ENCODE measurements at regions not wholly inside any gene's neighbourhood (a gene's known extent, or its start where the extent isn't known, plus 50 kb on each side); places are given as distances from the start of the nearest gene placed in this dataset.
"Not testable (repeated sequence)": the region's sequence is repeated elsewhere in the genome, so short reads cannot be mapped to it uniquely, and the experiment has no call there.

DNA sequence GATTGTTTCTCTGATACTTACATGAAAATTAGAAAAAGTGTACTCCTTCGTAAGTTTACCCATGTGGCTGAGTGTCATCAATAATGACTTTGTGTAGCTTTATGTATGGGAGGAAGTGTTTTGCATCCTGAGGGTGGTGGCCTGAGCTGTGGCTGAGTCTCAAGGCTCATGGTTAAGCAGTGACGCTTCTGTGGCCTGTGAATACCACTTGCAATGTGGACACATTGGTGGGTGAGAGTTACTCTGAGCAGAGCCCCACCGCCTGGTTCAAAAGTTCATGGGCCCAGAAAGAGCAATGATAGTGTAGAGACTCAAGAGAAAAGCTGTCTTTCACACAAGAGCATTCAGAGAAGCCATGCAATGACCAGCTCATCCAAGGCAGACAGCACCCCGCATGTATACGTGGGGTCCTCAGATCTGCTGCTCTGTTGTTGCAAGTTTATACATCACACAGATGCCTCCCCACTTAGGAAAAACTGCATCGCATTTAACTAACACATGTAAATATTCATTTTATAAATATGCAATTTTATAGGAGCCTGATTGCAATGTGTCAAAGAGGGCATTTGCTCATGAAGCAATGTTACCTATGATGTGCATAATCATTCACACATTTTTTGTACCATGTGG lies 55.1 kb upstream of the FRMD6 start:
- Histone ChIP-seq H3K27me3 (ENCODE audit: control insufficient read depth in 5 of 5, insufficient read depth in 4 of 5, low read length in 5 of 5) (peaks cover 0 to 3% (median 0%) of the 10 kb centered on the region in 5 donors), H3K4me3 (ENCODE audit: low read depth in 1 of 5, low read length in 5 of 5) (no peak overlapping the region), H3K27ac (ENCODE audit: low read depth, low read length) (no peak overlapping the region), H3K4me1 (ENCODE audit: control insufficient read depth in 5 of 5, insufficient read depth in 5 of 5, low read length in 5 of 5) (peaks cover 0 to 7% (median 0%) of the 10 kb centered on the region in 5 donors), H3K36me3 (ENCODE audit: control insufficient read depth in 5 of 5, insufficient read depth in 5 of 5, low read length in 5 of 5) (no peaks in the 10 kb centered on the region), H3K9ac (ENCODE audit: low read length in 5 of 5) (no peak overlapping the region), H3K9me3 (ENCODE audit: control insufficient read depth in 5 of 5, low read length in 5 of 5) (no peaks in the 10 kb centered on the region)

DNA sequence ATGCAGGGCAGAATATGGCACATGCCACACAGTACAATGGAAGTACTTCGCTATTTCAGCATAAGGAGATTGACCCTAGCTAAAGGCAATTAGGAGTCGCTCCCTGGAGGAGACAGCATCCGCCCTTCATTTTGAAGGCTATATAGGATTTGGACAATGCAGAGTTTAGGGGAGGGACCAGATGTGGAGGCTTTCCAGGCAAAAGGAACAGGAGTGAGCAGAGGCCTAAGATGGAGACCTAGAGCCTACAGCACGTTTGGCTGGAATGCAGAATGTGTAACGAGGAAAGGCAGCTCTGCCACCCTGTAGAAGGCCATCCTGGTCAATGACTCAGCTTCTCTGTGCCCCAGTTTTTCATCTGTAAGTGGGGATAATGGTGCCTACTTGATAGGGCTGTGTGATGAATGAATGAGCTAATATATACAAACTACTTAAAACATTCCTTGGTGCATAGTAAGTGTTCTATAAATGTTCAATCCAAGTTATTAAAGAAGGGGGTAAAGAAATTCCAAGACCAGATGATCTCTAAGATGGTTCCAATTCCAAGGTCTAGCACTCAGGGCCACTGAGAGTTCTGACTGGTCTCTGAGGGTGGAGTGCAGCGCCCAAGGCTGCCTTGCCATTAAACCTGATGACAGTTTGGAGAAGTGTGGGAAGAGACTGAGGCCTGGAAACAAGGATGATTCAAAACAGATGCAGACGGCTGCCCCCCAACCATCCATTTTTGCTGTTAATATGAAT lies 54.3 kb upstream of the FRMD6 start:
- Histone ChIP-seq H3K4me3 (ENCODE audit: low read depth in 1 of 5, low read length in 5 of 5) (no peak overlapping the region), H3K9ac (ENCODE audit: low read length in 5 of 5) (no peak overlapping the region), H3K36me3 (ENCODE audit: control insufficient read depth in 5 of 5, insufficient read depth in 5 of 5, low read length in 5 of 5) (no peaks in the 10 kb centered on the region), H3K27ac (ENCODE audit: low read depth, low read length) (no peak overlapping the region), H3K9me3 (ENCODE audit: control insufficient read depth in 5 of 5, low read length in 5 of 5) (no peaks in the 10 kb centered on the region), H3K27me3 (ENCODE audit: control insufficient read depth in 5 of 5, insufficient read depth in 4 of 5, low read length in 5 of 5) (peaks cover 0 to 3% (median 0%) of the 10 kb centered on the region in 5 donors), H3K4me1 (ENCODE audit: control insufficient read depth in 5 of 5, insufficient read depth in 5 of 5, low read length in 5 of 5) (peaks cover 0 to 7% (median 0%) of the 10 kb centered on the region in 5 donors)

DNA sequence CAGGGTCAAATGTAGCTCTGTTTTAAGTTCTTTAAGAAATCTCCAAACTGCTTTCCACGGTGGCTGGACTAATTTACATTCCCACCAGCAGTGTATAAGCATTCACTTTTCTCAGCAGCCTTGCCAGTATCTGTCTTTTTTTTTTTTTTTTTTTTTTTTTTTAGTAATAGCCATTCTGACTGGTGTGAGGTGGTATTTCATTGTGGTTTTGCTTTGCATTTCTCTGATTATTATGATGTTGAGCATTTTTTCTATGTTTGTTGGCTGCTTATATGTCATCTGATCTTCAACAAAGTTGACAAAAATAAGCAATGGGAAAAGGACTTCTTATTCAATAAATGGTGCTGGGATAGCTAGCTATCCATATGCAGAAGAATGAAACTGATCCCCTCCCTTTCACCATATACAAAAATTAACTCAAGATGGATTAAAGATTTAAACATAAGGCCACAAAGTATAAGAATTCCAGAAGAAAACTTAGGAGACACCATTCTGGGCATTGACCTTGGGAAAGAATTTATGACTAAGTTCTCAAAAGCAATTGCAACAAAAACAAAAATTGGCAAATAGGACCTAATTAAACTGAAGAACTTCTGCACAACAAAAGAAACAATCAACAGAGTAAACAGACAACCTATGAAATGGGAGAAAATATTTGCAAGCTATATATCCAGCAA lies 52.6 kb upstream of the FRMD6 start:
- H3K9ac ChIP-seq (ENCODE audit: low read length in 5 of 5); H3K4me3 ChIP-seq (ENCODE audit: low read depth in 1 of 5, low read length in 5 of 5); H3K36me3 ChIP-seq (ENCODE audit: control insufficient read depth in 5 of 5, insufficient read depth in 5 of 5, low read length in 5 of 5); H3K27me3 ChIP-seq (ENCODE audit: control insufficient read depth in 5 of 5, insufficient read depth in 4 of 5, low read length in 5 of 5); H3K27ac ChIP-seq (ENCODE audit: low read depth, low read length); H3K9me3 ChIP-seq (ENCODE audit: control insufficient read depth in 5 of 5, low read length in 5 of 5): not testable (repeated sequence)
- peaks cover 0 to 13% (median 4%) of the 10 kb centered on the region in 5 donors for H3K4me1 ChIP-seq (ENCODE audit: control insufficient read depth in 5 of 5, insufficient read depth in 5 of 5, low read length in 5 of 5)

DNA sequence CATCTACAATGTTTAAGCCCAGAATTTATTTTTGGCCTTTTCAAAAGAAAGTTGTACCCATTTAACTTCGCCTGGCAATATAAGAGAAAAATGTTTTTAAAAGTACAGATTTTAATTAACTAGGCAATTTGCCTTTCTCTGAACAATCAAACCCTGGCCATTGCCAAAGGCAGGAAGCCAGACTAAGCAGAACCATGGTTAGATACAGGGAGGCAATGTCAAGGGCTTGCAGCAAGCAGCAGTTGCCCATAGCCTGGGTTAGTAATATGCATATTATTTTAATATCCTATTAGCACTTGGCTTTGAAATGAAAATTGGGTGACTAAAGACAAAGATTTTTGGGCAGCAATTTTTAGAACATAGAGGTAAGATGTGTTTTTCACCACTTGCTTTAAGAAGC lies 51.1 kb upstream of the FRMD6 start:
- H3K4me3 ChIP-seq (ENCODE audit: low read depth in 1 of 5, low read length in 5 of 5), result no peak overlapping the region
- H3K4me1 ChIP-seq (ENCODE audit: control insufficient read depth in 5 of 5, insufficient read depth in 5 of 5, low read length in 5 of 5), result peaks cover 0 to 20% (median 6%) of the 10 kb centered on the region in 5 donors
- H3K9me3 ChIP-seq (ENCODE audit: control insufficient read depth in 5 of 5, low read length in 5 of 5), result no peaks in the 10 kb centered on the region
- H3K9ac ChIP-seq (ENCODE audit: low read length in 5 of 5), result no peak overlapping the region
- H3K27me3 ChIP-seq (ENCODE audit: control insufficient read depth in 5 of 5, insufficient read depth in 4 of 5, low read length in 5 of 5), result no peaks in the 10 kb centered on the region
- no peaks in the 10 kb centered on the region for H3K36me3 ChIP-seq (ENCODE audit: control insufficient read depth in 5 of 5, insufficient read depth in 5 of 5, low read length in 5 of 5)
- H3K27ac ChIP-seq (ENCODE audit: low read depth, low read length), result no peak overlapping the region

All from subcutaneous abdominal adipose tissue (tissue), 5 donors.